Activated CD8-positive, alpha-beta memory T cell treated with anti-CD3 and anti-CD28 coated beads for 48 hours (primary cell): ENCODE measurements at regions not wholly inside any gene's neighbourhood (a gene's known extent, or its start where the extent isn't known, plus 50 kb on each side); places are given as distances from the start of the nearest gene placed in this dataset.
A peak's percentile ranks its signal among the peaks of the same experiment; 100 is the strongest.

ENCODE experiments used
- DNase-seq, 3 experiments: peaks; one replicate each; pipeline ENCODE4 v3.0.0-alpha.2; 2020; ENCODE audit warnings: low read depth in 2 of 3, low spot score in 2 of 3

GRCh38 chr4:179738822-179739221 is 2296.6 kb upstream of the AGA start:
- no peak for DNase-seq

- no peak for DNase-seq
Observed at GRCh38 chr4:179747218-179747910, 2305.1 kb upstream of the AGA start.

GRCh38 chr4:179748837-179749236 is 2306.6 kb upstream of the AGA start:
- DNase-seq, result no peak

GRCh38 chr4:179750374-179750773 is 2308.1 kb upstream of the AGA start:
- no peak for DNase-seq

GRCh38 chr4:179751669-179752068 is 2309.4 kb upstream of the AGA start:
- DNase-seq, result no peak

- DNase-seq, result no peak
Observed at GRCh38 chr4:179755322-179755721, 2313.1 kb upstream of the AGA start.

- no peak for DNase-seq
Observed at GRCh38 chr4:179757641-179758040, 2315.4 kb upstream of the AGA start.

GRCh38 chr4:179762840-179763239 is 2320.6 kb upstream of the AGA start:
- no peak for DNase-seq

- DNase-seq, result no peak
Observed at GRCh38 chr4:179766938-179767337, 2324.7 kb upstream of the AGA start.

GRCh38 chr4:179768996-179769395 is 2326.8 kb upstream of the AGA start:
- DNase-seq, result no peak

- no peak for DNase-seq
Observed at GRCh38 chr4:179797738-179798137, 2355.5 kb upstream of the AGA start.

GRCh38 chr4:179803857-179804256 is 2361.6 kb upstream of the AGA start:
- no peak for DNase-seq

- DNase-seq, result no peak
Observed at GRCh38 chr4:179804440-179804839, 2362.2 kb upstream of the AGA start.

- no peak for DNase-seq
Observed at GRCh38 chr4:179817317-179817716, 2375.1 kb upstream of the AGA start.

- DNase-seq, result no peak
Observed at GRCh38 chr4:179823342-179823741, 2381.1 kb upstream of the AGA start.

- no peak for DNase-seq
Observed at GRCh38 chr4:179831274-179831673, 2389.0 kb upstream of the AGA start.

GRCh38 chr4:179836179-179837075 is 2394.2 kb upstream of the AGA start:
- no peak for DNase-seq

GRCh38 chr4:179843370-179843769 is 2399.8 kb upstream of the TENM3 start:
- no peak for DNase-seq

- DNase-seq, result no peak
Observed at GRCh38 chr4:179855469-179855868, 2387.7 kb upstream of the TENM3 start.

GRCh38 chr4:179858221-179858620 is 2385.0 kb upstream of the TENM3 start:
- no peak for DNase-seq

GRCh38 chr4:179867300-179867878 is 2375.8 kb upstream of the TENM3 start:
- peak in 2 of 3 experiments; percentile 1 to 4 for DNase-seq

- DNase-seq, result no peak
Observed at GRCh38 chr4:179871726-179872125, 2371.5 kb upstream of the TENM3 start.
